ENCODE measurements at regions not wholly inside any gene's neighbourhood (a gene's known extent, or its start where the extent isn't known, plus 50 kb on each side); places are given as distances from the start of the nearest gene placed in this dataset.

- DNase-seq (ENCODE audit: low read depth in 1 of 2, low spot score in 1 of 2) = no peak
- no peak overlapping the region for H3K4me3 ChIP-seq
- H3K27ac ChIP-seq = no peak overlapping the region
- H3K9me3 ChIP-seq (ENCODE audit: low read depth) = no peaks in the 10 kb centered on the region
- no peaks in the 10 kb centered on the region for H3K36me3 ChIP-seq
- H3K27me3 ChIP-seq = no peaks in the 10 kb centered on the region
- TF ChIP-seq CTCF (IDR thresholded peaks at IDR 0.05; ENCODE audit: low read depth, low read length) = no peak
- H3K4me1 ChIP-seq (ENCODE audit: low read depth) = no peaks in the 10 kb centered on the region
Measured at GRCh38 chr10:113345826-113346624, 206.8 kb upstream of the HABP2 start.

GRCh38 chr10:113347508-113347907, 205.3 kb upstream of the HABP2 start:
- Histone ChIP-seq H3K4me3 (no peak overlapping the region), H3K9me3 (ENCODE audit: low read depth) (no peaks in the 10 kb centered on the region), H3K27me3 (no peaks in the 10 kb centered on the region), H3K27ac (no peak overlapping the region), H3K36me3 (no peaks in the 10 kb centered on the region), H3K4me1 (ENCODE audit: low read depth) (no peaks in the 10 kb centered on the region)
- DNase-seq (ENCODE audit: low read depth in 1 of 2, low spot score in 1 of 2) = no peak
- TF ChIP-seq CTCF (IDR thresholded peaks at IDR 0.05; ENCODE audit: low read depth, low read length) = no peak

- Histone ChIP-seq H3K27me3 (no peaks in the 10 kb centered on the region), H3K4me3 (no peak overlapping the region), H3K4me1 (ENCODE audit: low read depth) (no peaks in the 10 kb centered on the region), H3K36me3 (no peaks in the 10 kb centered on the region), H3K27ac (no peak overlapping the region), H3K9me3 (ENCODE audit: low read depth) (no peaks in the 10 kb centered on the region)
- no peak for DNase-seq (ENCODE audit: low read depth in 1 of 2, low spot score in 1 of 2)
- no peak for TF ChIP-seq CTCF (IDR thresholded peaks at IDR 0.05; ENCODE audit: low read depth, low read length)
Measured at GRCh38 chr10:113348694-113349093, 204.2 kb upstream of the HABP2 start.

GRCh38 chr10:113350311-113351040, 202.4 kb upstream of the HABP2 start:
- no peak for DNase-seq (ENCODE audit: low read depth in 1 of 2, low spot score in 1 of 2)
- Histone ChIP-seq H3K27me3 (no peaks in the 10 kb centered on the region), H3K4me1 (ENCODE audit: low read depth) (no peaks in the 10 kb centered on the region), H3K36me3 (no peaks in the 10 kb centered on the region), H3K27ac (no peak overlapping the region), H3K4me3 (no peak overlapping the region), H3K9me3 (ENCODE audit: low read depth) (no peaks in the 10 kb centered on the region)
- no peak for TF ChIP-seq CTCF (IDR thresholded peaks at IDR 0.05; ENCODE audit: low read depth, low read length)

- Histone ChIP-seq H3K27me3 (no peaks in the 10 kb centered on the region), H3K4me3 (no peak overlapping the region), H3K27ac (no peak overlapping the region), H3K36me3 (no peaks in the 10 kb centered on the region), H3K9me3 (ENCODE audit: low read depth) (no peaks in the 10 kb centered on the region), H3K4me1 (ENCODE audit: low read depth) (no peaks in the 10 kb centered on the region)
- no peak for DNase-seq (ENCODE audit: low read depth in 1 of 2, low spot score in 1 of 2)
- no peak for TF ChIP-seq CTCF (IDR thresholded peaks at IDR 0.05; ENCODE audit: low read depth, low read length)
Measured at GRCh38 chr10:113354711-113355110, 198.1 kb upstream of the HABP2 start.
